ENCODE measurements at regions not wholly inside any gene's neighbourhood (a gene's known extent, or its start where the extent isn't known, plus 50 kb on each side); places are given as distances from the start of the nearest gene placed in this dataset.

DNA sequence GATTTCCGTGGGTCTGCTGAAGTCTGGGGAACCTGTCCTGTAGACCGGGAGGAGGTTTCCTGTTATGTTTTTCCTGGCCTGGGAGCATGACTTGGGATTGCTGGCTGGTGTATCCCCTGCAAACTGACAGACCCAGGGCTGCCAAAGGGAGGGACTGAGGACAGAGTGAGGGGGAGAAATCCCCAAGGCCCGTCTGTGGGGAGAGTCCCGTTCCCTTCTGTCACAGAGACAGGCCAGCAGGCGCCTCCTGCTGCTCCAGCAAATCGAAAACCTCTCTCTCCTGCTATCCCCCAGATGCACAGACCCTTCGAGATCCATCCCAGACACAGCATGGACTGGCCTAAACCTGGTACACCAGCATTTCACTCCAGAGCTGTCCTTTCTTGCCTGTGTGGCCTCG is 56.2 kb upstream of the ALDH1B1 start:
- Histone ChIP-seq H3K4me3 (no peak overlapping the region), H3K27ac (no peak overlapping the region)
- TF ChIP-seq, protein P1, sequence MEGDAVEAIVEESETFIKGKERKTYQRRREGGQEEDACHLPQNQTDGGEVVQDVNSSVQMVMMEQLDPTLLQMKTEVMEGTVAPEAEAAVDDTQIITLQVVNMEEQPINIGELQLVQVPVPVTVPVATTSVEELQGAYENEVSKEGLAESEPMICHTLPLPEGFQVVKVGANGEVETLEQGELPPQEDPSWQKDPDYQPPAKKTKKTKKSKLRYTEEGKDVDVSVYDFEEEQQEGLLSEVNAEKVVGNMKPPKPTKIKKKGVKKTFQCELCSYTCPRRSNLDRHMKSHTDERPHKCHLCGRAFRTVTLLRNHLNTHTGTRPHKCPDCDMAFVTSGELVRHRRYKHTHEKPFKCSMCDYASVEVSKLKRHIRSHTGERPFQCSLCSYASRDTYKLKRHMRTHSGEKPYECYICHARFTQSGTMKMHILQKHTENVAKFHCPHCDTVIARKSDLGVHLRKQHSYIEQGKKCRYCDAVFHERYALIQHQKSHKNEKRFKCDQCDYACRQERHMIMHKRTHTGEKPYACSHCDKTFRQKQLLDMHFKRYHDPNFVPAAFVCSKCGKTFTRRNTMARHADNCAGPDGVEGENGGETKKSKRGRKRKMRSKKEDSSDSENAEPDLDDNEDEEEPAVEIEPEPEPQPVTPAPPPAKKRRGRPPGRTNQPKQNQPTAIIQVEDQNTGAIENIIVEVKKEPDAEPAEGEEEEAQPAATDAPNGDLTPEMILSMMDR (IDR thresholded peaks at IDR 0.05) = no peak
- no peak for DNase-seq (ENCODE audit: low spot score)

DNA sequence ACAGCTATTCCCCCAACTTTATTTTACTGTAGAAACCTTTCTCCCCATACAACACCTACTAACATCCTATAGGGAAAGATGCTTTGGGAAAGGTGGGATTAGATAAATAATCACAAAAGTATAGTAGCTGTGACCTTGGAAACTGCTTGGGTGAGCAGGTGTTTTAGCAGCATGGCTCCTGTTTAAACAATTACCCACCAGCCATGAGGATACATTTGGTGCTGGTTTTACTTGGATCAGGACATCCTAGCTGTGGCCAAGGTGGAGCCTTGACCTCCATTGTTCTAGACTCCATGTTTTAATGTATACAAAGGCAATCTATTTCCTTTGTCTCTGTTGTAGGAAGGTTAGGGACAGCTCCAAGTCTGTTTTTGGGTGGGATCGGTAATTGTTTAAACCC is 56.8 kb upstream of the ALDH1B1 start:
- TF ChIP-seq, protein P1 (IDR thresholded peaks at IDR 0.05) = no peak
- DNase-seq (ENCODE audit: low spot score) = no peak
- Histone ChIP-seq H3K27ac (no peak overlapping the region), H3K4me3 (no peak overlapping the region)

- Histone ChIP-seq H3K27ac (no peak overlapping the region), H3K4me3 (no peak overlapping the region)
- TF ChIP-seq, protein P1 (IDR thresholded peaks at IDR 0.05) = no peak
- no peak for DNase-seq (ENCODE audit: low spot score)
Observed at GRCh38 chr9:38334234-38334633, 58.3 kb upstream of the ALDH1B1 start.

DNA sequence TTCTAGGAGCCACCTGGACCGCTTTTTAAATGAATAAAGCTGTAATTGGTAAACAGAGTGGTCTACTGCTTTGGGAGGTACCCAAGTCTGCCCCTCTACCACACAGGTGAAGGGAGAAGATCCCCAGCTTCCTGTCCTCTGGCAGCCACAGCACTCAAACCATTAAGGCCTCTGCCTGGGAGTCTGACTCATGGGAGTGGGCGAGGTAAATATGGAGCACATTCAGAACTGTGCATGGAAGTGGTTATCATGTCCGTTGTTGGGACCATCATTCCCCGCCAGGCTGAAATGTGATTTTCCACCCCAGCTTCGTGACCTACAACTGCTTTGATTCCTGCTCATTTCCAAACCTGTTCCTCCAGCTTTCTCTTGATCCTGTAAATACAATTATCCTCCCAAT is 59.5 kb upstream of the ALDH1B1 start:
- no peak for DNase-seq (ENCODE audit: low spot score)
- Histone ChIP-seq H3K4me3 (no peak overlapping the region), H3K27ac (no peak overlapping the region)
- TF ChIP-seq, protein P1 (IDR thresholded peaks at IDR 0.05) = no peak

- DNase-seq (ENCODE audit: low spot score) = no peak
- TF ChIP-seq, protein P1 (IDR thresholded peaks at IDR 0.05) = no peak
- Histone ChIP-seq H3K27ac (no peak overlapping the region), H3K4me3 (no peak overlapping the region)
Observed at GRCh38 chr9:38332625-38333024, 59.9 kb upstream of the ALDH1B1 start.

GRCh38 chr9:38331141-38331540 is 61.4 kb upstream of the ALDH1B1 start:
- TF ChIP-seq, protein P1 (IDR thresholded peaks at IDR 0.05) = no peak
- Histone ChIP-seq H3K4me3 (no peak overlapping the region), H3K27ac (no peak overlapping the region)
- no peak for DNase-seq (ENCODE audit: low spot score)

DNA sequence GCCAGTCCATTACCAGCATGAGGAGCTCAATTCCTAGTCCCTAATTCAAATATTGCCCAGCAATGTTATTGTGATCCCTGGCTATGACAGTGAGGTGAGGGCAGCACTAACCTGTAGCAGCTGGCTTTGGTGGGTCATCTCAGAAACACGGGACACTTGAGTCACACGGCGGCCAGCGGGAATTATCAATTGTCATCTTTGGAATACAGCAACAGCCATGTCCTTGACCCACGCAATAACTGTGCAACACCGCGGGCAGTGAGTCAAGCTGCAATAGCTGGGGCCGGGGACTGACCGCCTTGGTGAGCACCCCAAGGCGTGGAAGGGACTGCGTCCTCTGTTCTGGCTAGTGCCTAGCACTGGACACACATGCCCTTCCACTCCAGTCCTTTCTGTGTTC is 62.5 kb upstream of the ALDH1B1 start:
- no peak for DNase-seq (ENCODE audit: low spot score)
- H3K27ac ChIP-seq = no peak overlapping the region
- TF ChIP-seq, protein P1 (IDR thresholded peaks at IDR 0.05) = no peak
- H3K4me3 ChIP-seq = no peak overlapping the region

Data from coronary artery (tissue), 2 donors.